BLaER1 (cell line): ENCODE measurements at regions not wholly inside any gene's neighbourhood (a gene's known extent, or its start where the extent isn't known, plus 50 kb on each side); places are given as distances from the start of the nearest gene placed in this dataset.
"Not testable (repeated sequence)": the region's sequence is repeated elsewhere in the genome, so short reads cannot be mapped to it uniquely, and the experiment has no call there.

Source experiments
- H3K27ac ChIP-seq: shearing (Covaris generic); formaldehyde crosslinking; 2 replicates; pipeline ENCODE4 v1.8.1; 2022
- H3K27me3 ChIP-seq: shearing (Covaris generic); formaldehyde crosslinking; 2 replicates; pipeline ENCODE4 v1.8.1; 2022
- H3K36me3 ChIP-seq: shearing (Covaris generic); formaldehyde crosslinking; 2 replicates; pipeline ENCODE4 v1.8.1; 2022
- H3K4me1 ChIP-seq: shearing (Covaris generic); formaldehyde crosslinking; 2 replicates; pipeline ENCODE4 v1.8.1; 2022
- H3K4me2 ChIP-seq: shearing (Covaris generic); formaldehyde crosslinking; 2 replicates; pipeline ENCODE4 v1.8.1; 2022
- H3K4me3 ChIP-seq: shearing (Covaris generic); formaldehyde crosslinking; 2 replicates; pipeline ENCODE4 v1.8.1; 2022
- H3K9ac ChIP-seq: shearing (Covaris generic); formaldehyde crosslinking; 2 replicates; pipeline ENCODE4 v1.8.1; 2022
- H3K9me3 ChIP-seq: shearing (Covaris generic); formaldehyde crosslinking; 2 replicates; pipeline ENCODE4 v1.8.1; 2022
- H4K20me1 ChIP-seq: shearing (Covaris generic); formaldehyde crosslinking; 2 replicates; pipeline ENCODE4 v1.8.1; 2022
- Cebpa-rat ChIP-seq: shearing (Covaris generic); IDR thresholded peaks from 2 replicates; pipeline ENCODE4 v1.8.1; 2022

GRCh38 chrX:67346225-67346624 lies 197.6 kb upstream of the AR start:
- no peak overlapping the region for H3K27ac ChIP-seq
- no peak for TF ChIP-seq Cebpa-rat

DNA sequence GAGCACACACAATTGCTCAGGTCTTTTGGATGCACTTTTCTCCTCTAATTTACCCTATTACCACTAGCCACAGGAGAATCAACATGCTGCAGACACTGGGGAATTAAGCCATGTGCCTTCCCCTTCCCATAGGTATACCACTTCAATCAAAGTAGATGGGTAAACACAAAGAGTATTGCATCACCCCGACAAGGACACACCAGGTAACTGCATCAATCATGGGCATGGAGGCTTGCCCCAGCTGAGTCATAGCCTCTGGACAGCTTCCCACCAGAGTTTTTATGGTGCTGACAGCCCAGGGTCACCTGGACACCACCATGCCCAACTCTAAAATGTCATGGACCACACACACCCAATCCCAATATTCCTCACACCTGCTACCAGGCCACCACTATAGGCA lies 197.2 kb upstream of the AR start:
- H3K27me3 ChIP-seq, result peaks cover 13% of the 10 kb centered on the region; the same call in 1 of the 2 replicates
- H4K20me1 ChIP-seq, result no peaks in the 10 kb centered on the region
- no peak for TF ChIP-seq Cebpa-rat
- H3K4me1 ChIP-seq, result no peaks in the 10 kb centered on the region
- H3K9me3 ChIP-seq, result no peaks in the 10 kb centered on the region
- H3K4me3 ChIP-seq, result no peak overlapping the region
- H3K4me2 ChIP-seq, result no peak overlapping the region
- no peak overlapping the region for H3K27ac ChIP-seq
- no peaks in the 10 kb centered on the region for H3K36me3 ChIP-seq
- no peak overlapping the region for H3K9ac ChIP-seq

More at GRCh38 chrX:67346225-67346624, 197.6 kb upstream of the AR start:
- Histone ChIP-seq H3K27me3 (peaks cover 13% of the 10 kb centered on the region; the same call in 1 of the 2 replicates), H3K36me3 (no peaks in the 10 kb centered on the region), H3K4me1 (no peaks in the 10 kb centered on the region), H4K20me1 (no peaks in the 10 kb centered on the region), H3K9me3 (no peaks in the 10 kb centered on the region), H3K4me3 (no peak overlapping the region), H3K4me2 (no peak overlapping the region), H3K9ac (no peak overlapping the region)

DNA sequence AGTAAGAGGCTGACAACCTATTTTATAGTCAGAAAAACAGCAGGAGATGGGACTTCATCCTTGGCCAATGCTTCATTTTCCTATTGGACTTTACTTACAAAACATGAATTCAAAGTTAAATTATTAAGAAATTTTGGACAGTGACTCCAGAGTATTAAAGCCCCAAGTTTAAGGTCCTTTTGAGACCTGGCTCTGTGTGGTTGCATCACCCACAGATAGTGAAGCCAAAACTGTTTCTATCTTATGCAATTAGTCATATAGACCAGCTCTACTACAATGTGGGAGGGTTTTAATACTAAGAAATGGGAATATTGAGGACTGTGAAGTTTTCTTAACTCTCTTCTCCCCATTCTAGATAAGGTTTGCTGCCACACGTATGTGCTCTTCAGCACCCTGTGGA lies 196.7 kb upstream of the AR start:
- no peak for TF ChIP-seq Cebpa-rat
- H3K4me3 ChIP-seq, result no peak overlapping the region
- no peak overlapping the region for H3K27ac ChIP-seq
- H4K20me1 ChIP-seq, result no peaks in the 10 kb centered on the region
- no peak overlapping the region for H3K4me2 ChIP-seq
- H3K9me3 ChIP-seq, result no peaks in the 10 kb centered on the region
- H3K4me1 ChIP-seq, result no peaks in the 10 kb centered on the region
- H3K9ac ChIP-seq, result no peak overlapping the region
- peaks cover 13% of the 10 kb centered on the region; the same call in 1 of the 2 replicates for H3K27me3 ChIP-seq
- H3K36me3 ChIP-seq, result no peaks in the 10 kb centered on the region

DNA sequence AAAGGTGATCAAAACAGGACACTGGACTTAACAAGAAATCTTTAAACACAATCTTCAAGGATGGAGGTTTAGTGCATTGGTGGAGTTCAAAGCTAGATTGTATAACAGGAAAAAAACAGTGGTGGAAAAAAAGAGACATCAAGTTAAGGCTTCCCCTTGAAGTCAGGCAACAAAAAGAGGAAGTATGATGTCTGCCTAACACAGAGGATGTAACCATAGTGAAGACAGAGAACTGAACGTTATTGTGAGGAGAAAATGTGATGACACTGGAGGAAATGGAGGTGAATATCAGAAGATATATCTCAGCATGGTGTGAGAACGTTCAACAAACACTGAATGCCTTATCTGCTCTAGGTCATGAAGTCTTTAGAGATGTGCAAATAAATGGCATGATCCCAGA lies 192.4 kb upstream of the AR start:
- no peak overlapping the region for H3K4me2 ChIP-seq
- no peaks in the 10 kb centered on the region for H3K4me1 ChIP-seq
- no peak overlapping the region for H3K27ac ChIP-seq
- no peaks in the 10 kb centered on the region for H3K9me3 ChIP-seq
- H3K4me3 ChIP-seq, result no peak overlapping the region
- H3K9ac ChIP-seq, result no peak overlapping the region
- TF ChIP-seq Cebpa-rat, result no peak
- H4K20me1 ChIP-seq, result no peaks in the 10 kb centered on the region
- H3K36me3 ChIP-seq, result no peaks in the 10 kb centered on the region
- peaks cover 20% of the 10 kb centered on the region for H3K27me3 ChIP-seq

- Histone ChIP-seq H3K27ac (no peak overlapping the region), H3K9me3 (peaks cover 5% of the 10 kb centered on the region; the same call in 1 of the 2 replicates)
Measured at GRCh38 chrX:67353651-67354370, 190.0 kb upstream of the AR start.

GRCh38 chrX:67361267-67361666 lies 182.6 kb upstream of the AR start:
- not testable (repeated sequence) for H3K4me2 ChIP-seq, H4K20me1 ChIP-seq, H3K27ac ChIP-seq, H3K36me3 ChIP-seq, H3K9ac ChIP-seq, H3K27me3 ChIP-seq, H3K4me3 ChIP-seq, H3K4me1 ChIP-seq
- H3K9me3 ChIP-seq, result peaks cover 19% of the 10 kb centered on the region

More at GRCh38 chrX:67353651-67354370, 190.0 kb upstream of the AR start:
- TF ChIP-seq Cebpa-rat, result no peak
- Histone ChIP-seq H3K27me3 (peaks cover 15% of the 10 kb centered on the region), H3K36me3 (no peaks in the 10 kb centered on the region), H3K9ac (no peak overlapping the region), H3K4me3 (no peak overlapping the region), H3K4me2 (no peak overlapping the region), H3K4me1 (no peaks in the 10 kb centered on the region), H4K20me1 (no peaks in the 10 kb centered on the region)

DNA sequence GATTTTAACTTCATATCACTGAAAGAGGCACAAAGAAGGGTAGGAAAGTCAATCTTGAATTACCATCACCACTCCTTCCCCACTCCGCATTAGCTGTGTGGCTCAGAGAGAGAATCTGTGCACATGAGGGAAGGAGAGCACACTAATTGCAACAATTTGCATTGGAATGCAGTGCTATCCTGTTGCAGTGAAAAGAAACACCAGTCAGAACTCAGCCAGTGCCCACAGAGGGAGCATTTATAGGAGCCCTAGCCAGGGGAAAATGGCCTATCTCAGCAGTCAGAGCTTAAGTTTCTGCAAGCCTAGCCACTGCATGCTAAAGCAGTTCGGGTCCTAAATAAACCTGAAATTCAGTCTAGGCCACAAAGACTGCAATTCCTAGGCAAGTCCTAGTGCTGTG lies 159.4 kb upstream of the AR start:
- Histone ChIP-seq H3K9me3 (peaks cover 3% of the 10 kb centered on the region; the same call in 1 of the 2 replicates), H3K4me3 (no peak overlapping the region), H3K27me3 (peaks cover 9% of the 10 kb centered on the region; the same call in 1 of the 2 replicates), H3K27ac (no peak overlapping the region), H3K4me1 (no peaks in the 10 kb centered on the region), H3K9ac (no peak overlapping the region), H3K36me3 (no peaks in the 10 kb centered on the region), H4K20me1 (no peaks in the 10 kb centered on the region), H3K4me2 (no peak overlapping the region)
- TF ChIP-seq Cebpa-rat, result no peak

DNA sequence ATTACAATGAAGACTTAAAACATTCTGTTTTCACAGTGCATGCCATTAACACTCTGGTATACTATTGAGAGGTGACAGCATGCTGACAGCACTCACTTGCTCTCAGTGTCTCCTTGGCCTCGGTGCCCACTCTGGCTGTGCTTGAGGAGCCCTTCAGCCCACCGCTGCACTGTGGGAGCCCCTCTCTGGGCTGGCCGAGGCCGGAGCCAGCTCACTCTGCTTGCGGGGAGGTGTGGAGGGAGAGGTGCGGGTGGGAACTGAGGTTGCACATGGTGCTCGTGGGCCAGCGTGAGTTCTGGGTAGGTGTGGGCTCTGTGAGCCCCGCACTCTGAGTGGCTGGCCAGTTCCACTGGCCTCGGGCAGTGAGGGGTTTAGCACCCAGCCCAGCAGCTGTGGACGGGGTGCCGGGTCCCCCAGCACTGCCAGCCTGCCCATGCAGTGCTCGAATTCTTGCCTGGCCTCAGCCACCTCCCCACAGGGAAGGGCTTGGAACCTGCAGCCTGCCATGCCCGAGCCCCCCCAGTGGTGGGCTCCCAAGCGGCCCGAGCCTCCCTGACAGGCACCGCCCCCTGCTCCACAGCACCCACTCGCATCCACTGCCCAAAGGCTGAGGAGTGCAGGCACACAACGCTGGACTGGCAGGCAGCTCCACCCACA lies 135.3 kb upstream of the AR start:
- no peak overlapping the region for H3K9ac ChIP-seq

GRCh38 chrX:67415937-67416336 lies 127.9 kb upstream of the AR start:
- Histone ChIP-seq H3K4me1 (no peaks in the 10 kb centered on the region), H3K27me3 (no peaks in the 10 kb centered on the region), H3K4me2 (no peak overlapping the region), H3K4me3 (no peak overlapping the region), H3K9ac (no peak overlapping the region), H4K20me1 (no peaks in the 10 kb centered on the region), H3K27ac (no peak overlapping the region), H3K9me3 (peaks cover 13% of the 10 kb centered on the region), H3K36me3 (no peaks in the 10 kb centered on the region)
- no peak for TF ChIP-seq Cebpa-rat

More for the DNA sequence above, 135.3 kb upstream of the AR start:
- Histone ChIP-seq H3K27me3 (no peaks in the 10 kb centered on the region; the same call in 1 of the 2 replicates), H3K36me3 (no peaks in the 10 kb centered on the region), H4K20me1 (no peaks in the 10 kb centered on the region), H3K4me1 (no peaks in the 10 kb centered on the region), H3K4me2 (no peak overlapping the region), H3K9me3 (peaks cover 22% of the 10 kb centered on the region), H3K27ac (no peak overlapping the region), H3K4me3 (no peak overlapping the region)
- no peak for TF ChIP-seq Cebpa-rat

DNA sequence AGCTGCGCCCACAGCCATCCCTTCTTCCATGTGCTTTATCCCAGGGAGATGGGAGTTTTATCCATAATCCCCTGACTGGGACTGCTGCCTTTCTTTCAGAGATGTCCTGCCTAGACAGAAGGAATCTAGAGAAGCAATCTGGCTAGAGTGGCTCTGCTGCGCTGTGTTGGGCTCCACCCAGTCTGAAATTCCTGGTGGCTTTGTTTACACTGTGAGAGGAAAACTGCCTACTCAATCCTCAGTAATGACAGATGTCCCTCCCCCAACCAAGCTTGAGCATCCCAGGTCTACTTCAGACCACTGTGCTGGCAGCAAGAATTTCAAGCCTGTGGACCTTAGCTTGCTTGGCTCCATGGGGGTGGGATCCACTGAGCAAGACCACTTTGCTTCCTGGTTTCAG lies 116.9 kb upstream of the AR start:
- no peaks in the 10 kb centered on the region for H4K20me1 ChIP-seq
- no peak overlapping the region for H3K9ac ChIP-seq
- no peak overlapping the region for H3K4me3 ChIP-seq
- TF ChIP-seq Cebpa-rat, result no peak
- peaks cover 19% of the 10 kb centered on the region for H3K27me3 ChIP-seq
- no peaks in the 10 kb centered on the region for H3K36me3 ChIP-seq
- no peak overlapping the region for H3K27ac ChIP-seq
- peaks cover 15% of the 10 kb centered on the region for H3K9me3 ChIP-seq
- no peak overlapping the region for H3K4me2 ChIP-seq
- H3K4me1 ChIP-seq, result no peaks in the 10 kb centered on the region
